SK-N-SH treated with all-trans-retinoic acid at 6 μM for 48 hours (cell line): ENCODE measurements at regions not wholly inside any gene's neighbourhood (a gene's known extent, or its start where the extent isn't known, plus 50 kb on each side); places are given as distances from the start of the nearest gene placed in this dataset.

Source experiments
- ATAC-seq: fragments of 200-7000 bp; cut with Tn5 transposase; 3 replicates; pipeline ENCODE4 v1.9.1; 2020; ENCODE audit warnings: mild to moderate bottlenecking, moderate library complexity
- ARNTL ChIP-seq: fragments of 450-650 bp; formaldehyde crosslinking; IDR thresholded peaks from 2 replicates; pipeline ENCODE4 v1.5.0; 2020; ENCODE audit warnings: low read depth, mild to moderate bottlenecking, moderate library complexity, borderline replicate concordance
- BACH2 ChIP-seq: fragments of 250-450 bp; sonication (Bioruptor Pico); IDR thresholded peaks from 2 replicates; pipeline ENCODE4 v1.9.0; 2021; ENCODE audit warnings: mild to moderate bottlenecking, borderline replicate concordance
- CSDC2 ChIP-seq: fragments of 250-450 bp; sonication (Bioruptor Pico); IDR thresholded peaks from 2 replicates; pipeline ENCODE4 v1.5.0; 2020; ENCODE audit warnings: mild to moderate bottlenecking, moderate library complexity
- ESRRG ChIP-seq: fragments of 250-450 bp; sonication (Bioruptor Pico); IDR thresholded peaks from 2 replicates; pipeline ENCODE4 v1.6.1; 2021; ENCODE audit warnings: mild to moderate bottlenecking
- ISL1 ChIP-seq: fragments of 250-450 bp; sonication (Bioruptor Pico); IDR thresholded peaks from 2 replicates; pipeline ENCODE4 v2.1.2; 2022; ENCODE audit warnings: mild to moderate bottlenecking, moderate library complexity
- OSR1 ChIP-seq: fragments of 250-450 bp; sonication (Bioruptor Pico); IDR thresholded peaks from 2 replicates; pipeline ENCODE4 v1.8.0; 2022; ENCODE audit warnings: moderate library complexity, mild to moderate bottlenecking, inconsistent platforms
- POU6F1 ChIP-seq: fragments of 250-450 bp; sonication (Bioruptor Pico); IDR thresholded peaks from 2 replicates; pipeline ENCODE4 v1.8.0; 2021; ENCODE audit warnings: low read depth, mild to moderate bottlenecking, moderate library complexity, borderline replicate concordance
- PPARA ChIP-seq: fragments of 250-450 bp; sonication (Bioruptor Pico); IDR thresholded peaks from 2 replicates; pipeline ENCODE4 v1.5.0; 2020; ENCODE audit warnings: mild to moderate bottlenecking, borderline replicate concordance
- RARB ChIP-seq: fragments of 250-450 bp; sonication (Bioruptor Pico); IDR thresholded peaks from 2 replicates; pipeline ENCODE4 v1.8.0; 2021; ENCODE audit warnings: mild to moderate bottlenecking, moderate library complexity
- SNAI2 ChIP-seq: fragments of 250-450 bp; sonication (Bioruptor Pico); IDR thresholded peaks from 2 replicates; pipeline ENCODE4 v1.5.0; 2020; ENCODE audit warnings: mild to moderate bottlenecking, moderate library complexity
- TCF4 ChIP-seq: fragments of 250-450 bp; sonication (Bioruptor Pico); IDR thresholded peaks from 2 replicates; pipeline ENCODE4 v1.8.0; 2021; ENCODE audit warnings: mild to moderate bottlenecking, moderate library complexity, borderline replicate concordance
- TOX ChIP-seq: fragments of 250-450 bp; sonication (Bioruptor Pico); IDR thresholded peaks from 2 replicates; pipeline ENCODE4 v1.8.0; 2021; ENCODE audit warnings: mild to moderate bottlenecking, moderate library complexity, borderline replicate concordance
- ZC3H10 ChIP-seq: fragments of 250-450 bp; sonication (Bioruptor Pico); IDR thresholded peaks from 2 replicates; pipeline ENCODE4 v1.5.1; 2021; ENCODE audit warnings: mild to moderate bottlenecking, moderate library complexity
- ZFP3 ChIP-seq: fragments of 250-450 bp; sonication (Bioruptor Pico); IDR thresholded peaks from 2 replicates; pipeline ENCODE4 v1.5.0; 2020; ENCODE audit warnings: mild to moderate bottlenecking, moderate library complexity
- ZFP30 ChIP-seq: fragments of 450-650 bp; formaldehyde crosslinking; IDR thresholded peaks from 2 replicates; pipeline ENCODE4 v1.5.0; 2022; ENCODE audit warnings: mild to moderate bottlenecking, moderate library complexity
- ZNF565 ChIP-seq: fragments of 450-650 bp; formaldehyde crosslinking; conservative IDR thresholded peaks from 2 replicates; pipeline ENCODE4 v1.5.0; 2020; ENCODE audit warnings: low read depth, mild to moderate bottlenecking, moderate library complexity
- ZNF70 ChIP-seq: fragments of 450-650 bp; formaldehyde crosslinking; IDR thresholded peaks from 2 replicates; pipeline ENCODE4 v1.5.0; 2020; ENCODE audit warnings: mild to moderate bottlenecking, moderate library complexity
- ZNF8 ChIP-seq: fragments of 450-650 bp; formaldehyde crosslinking; IDR thresholded peaks from 2 replicates; pipeline ENCODE4 v1.5.0; 2020; ENCODE audit warnings: mild to moderate bottlenecking, moderate library complexity
- TF ChIP-seq, protein P1 (sequence below): fragments of 250-450 bp; sonication (Bioruptor Pico); IDR thresholded peaks from 2 replicates; pipeline ENCODE4 v1.5.1; 2021; ENCODE audit warnings: mild to moderate bottlenecking, moderate library complexity
- TF ChIP-seq, protein P2 (sequence below): fragments of 250-450 bp; sonication (Bioruptor Pico); IDR thresholded peaks from 2 replicates; pipeline ENCODE4 v1.5.1; 2020; ENCODE audit warnings: low read depth, mild to moderate bottlenecking, moderate library complexity
- TF ChIP-seq, protein P3 (sequence below): fragments of 250-450 bp; sonication (Bioruptor Pico); IDR thresholded peaks from 2 replicates; pipeline ENCODE4 v1.8.0; 2020; ENCODE audit warnings: mild to moderate bottlenecking, moderate library complexity, borderline replicate concordance
- TF ChIP-seq, protein P4 (sequence below): fragments of 250-450 bp; sonication (Bioruptor Pico); IDR thresholded peaks from 2 replicates; pipeline ENCODE4 v1.5.0; 2020; ENCODE audit warnings: mild to moderate bottlenecking, moderate library complexity

GRCh38 chr2:49686897-49687442, 532.7 kb upstream of the FSHR start:
- TF ChIP-seq, protein P1, sequence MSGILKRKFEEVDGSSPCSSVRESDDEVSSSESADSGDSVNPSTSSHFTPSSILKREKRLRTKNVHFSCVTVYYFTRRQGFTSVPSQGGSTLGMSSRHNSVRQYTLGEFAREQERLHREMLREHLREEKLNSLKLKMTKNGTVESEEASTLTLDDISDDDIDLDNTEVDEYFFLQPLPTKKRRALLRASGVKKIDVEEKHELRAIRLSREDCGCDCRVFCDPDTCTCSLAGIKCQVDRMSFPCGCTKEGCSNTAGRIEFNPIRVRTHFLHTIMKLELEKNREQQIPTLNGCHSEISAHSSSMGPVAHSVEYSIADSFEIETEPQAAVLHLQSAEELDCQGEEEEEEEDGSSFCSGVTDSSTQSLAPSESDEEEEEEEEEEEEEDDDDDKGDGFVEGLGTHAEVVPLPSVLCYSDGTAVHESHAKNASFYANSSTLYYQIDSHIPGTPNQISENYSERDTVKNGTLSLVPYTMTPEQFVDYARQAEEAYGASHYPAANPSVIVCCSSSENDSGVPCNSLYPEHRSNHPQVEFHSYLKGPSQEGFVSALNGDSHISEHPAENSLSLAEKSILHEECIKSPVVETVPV (CRISPR knock-in tag), result no peak
- TF ChIP-seq RARB, result no peak
- no peak for TF ChIP-seq ZNF70 (CRISPR knock-in tag)
- TF ChIP-seq ESRRG (CRISPR knock-in tag), result no peak
- TF ChIP-seq, protein P2, sequence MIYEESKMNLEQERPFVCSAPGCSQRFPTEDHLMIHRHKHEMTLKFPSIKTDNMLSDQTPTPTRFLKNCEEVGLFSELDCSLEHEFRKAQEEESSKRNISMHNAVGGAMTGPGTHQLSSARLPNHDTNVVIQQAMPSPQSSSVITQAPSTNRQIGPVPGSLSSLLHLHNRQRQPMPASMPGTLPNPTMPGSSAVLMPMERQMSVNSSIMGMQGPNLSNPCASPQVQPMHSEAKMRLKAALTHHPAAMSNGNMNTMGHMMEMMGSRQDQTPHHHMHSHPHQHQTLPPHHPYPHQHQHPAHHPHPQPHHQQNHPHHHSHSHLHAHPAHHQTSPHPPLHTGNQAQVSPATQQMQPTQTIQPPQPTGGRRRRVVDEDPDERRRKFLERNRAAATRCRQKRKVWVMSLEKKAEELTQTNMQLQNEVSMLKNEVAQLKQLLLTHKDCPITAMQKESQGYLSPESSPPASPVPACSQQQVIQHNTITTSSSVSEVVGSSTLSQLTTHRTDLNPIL (CRISPR knock-in tag), result no peak
- TF ChIP-seq CSDC2 (CRISPR knock-in tag), result no peak
- no peak for TF ChIP-seq POU6F1 (CRISPR knock-in tag)
- TF ChIP-seq ARNTL (CRISPR knock-in tag), result no peak
- no peak for TF ChIP-seq ISL1 (CRISPR knock-in tag)
- TF ChIP-seq PPARA, result no peak
- no peak for TF ChIP-seq OSR1 (CRISPR knock-in tag)
- no peak for TF ChIP-seq TCF4
- TF ChIP-seq, protein P3, sequence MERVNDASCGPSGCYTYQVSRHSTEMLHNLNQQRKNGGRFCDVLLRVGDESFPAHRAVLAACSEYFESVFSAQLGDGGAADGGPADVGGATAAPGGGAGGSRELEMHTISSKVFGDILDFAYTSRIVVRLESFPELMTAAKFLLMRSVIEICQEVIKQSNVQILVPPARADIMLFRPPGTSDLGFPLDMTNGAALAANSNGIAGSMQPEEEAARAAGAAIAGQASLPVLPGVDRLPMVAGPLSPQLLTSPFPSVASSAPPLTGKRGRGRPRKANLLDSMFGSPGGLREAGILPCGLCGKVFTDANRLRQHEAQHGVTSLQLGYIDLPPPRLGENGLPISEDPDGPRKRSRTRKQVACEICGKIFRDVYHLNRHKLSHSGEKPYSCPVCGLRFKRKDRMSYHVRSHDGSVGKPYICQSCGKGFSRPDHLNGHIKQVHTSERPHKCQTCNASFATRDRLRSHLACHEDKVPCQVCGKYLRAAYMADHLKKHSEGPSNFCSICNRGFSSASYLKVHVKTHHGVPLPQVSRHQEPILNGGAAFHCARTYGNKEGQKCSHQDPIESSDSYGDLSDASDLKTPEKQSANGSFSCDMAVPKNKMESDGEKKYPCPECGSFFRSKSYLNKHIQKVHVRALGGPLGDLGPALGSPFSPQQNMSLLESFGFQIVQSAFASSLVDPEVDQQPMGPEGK, result no peak
- no peak for TF ChIP-seq ZFP3 (CRISPR knock-in tag)
- no peak for TF ChIP-seq ZC3H10 (CRISPR knock-in tag)
- TF ChIP-seq, protein P4, sequence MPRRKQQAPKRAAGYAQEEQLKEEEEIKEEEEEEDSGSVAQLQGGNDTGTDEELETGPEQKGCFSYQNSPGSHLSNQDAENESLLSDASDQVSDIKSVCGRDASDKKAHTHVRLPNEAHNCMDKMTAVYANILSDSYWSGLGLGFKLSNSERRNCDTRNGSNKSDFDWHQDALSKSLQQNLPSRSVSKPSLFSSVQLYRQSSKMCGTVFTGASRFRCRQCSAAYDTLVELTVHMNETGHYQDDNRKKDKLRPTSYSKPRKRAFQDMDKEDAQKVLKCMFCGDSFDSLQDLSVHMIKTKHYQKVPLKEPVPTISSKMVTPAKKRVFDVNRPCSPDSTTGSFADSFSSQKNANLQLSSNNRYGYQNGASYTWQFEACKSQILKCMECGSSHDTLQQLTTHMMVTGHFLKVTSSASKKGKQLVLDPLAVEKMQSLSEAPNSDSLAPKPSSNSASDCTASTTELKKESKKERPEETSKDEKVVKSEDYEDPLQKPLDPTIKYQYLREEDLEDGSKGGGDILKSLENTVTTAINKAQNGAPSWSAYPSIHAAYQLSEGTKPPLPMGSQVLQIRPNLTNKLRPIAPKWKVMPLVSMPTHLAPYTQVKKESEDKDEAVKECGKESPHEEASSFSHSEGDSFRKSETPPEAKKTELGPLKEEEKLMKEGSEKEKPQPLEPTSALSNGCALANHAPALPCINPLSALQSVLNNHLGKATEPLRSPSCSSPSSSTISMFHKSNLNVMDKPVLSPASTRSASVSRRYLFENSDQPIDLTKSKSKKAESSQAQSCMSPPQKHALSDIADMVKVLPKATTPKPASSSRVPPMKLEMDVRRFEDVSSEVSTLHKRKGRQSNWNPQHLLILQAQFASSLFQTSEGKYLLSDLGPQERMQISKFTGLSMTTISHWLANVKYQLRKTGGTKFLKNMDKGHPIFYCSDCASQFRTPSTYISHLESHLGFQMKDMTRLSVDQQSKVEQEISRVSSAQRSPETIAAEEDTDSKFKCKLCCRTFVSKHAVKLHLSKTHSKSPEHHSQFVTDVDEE, result no peak
- no peak for TF ChIP-seq ZFP30 (CRISPR knock-in tag)
- TF ChIP-seq ZNF565, result no peak
- no peak for TF ChIP-seq TOX
- no peak for TF ChIP-seq ZNF8 (CRISPR knock-in tag)
- TF ChIP-seq, all 23 proteins: peak for 0
- no peak for ATAC-seq

DNA sequence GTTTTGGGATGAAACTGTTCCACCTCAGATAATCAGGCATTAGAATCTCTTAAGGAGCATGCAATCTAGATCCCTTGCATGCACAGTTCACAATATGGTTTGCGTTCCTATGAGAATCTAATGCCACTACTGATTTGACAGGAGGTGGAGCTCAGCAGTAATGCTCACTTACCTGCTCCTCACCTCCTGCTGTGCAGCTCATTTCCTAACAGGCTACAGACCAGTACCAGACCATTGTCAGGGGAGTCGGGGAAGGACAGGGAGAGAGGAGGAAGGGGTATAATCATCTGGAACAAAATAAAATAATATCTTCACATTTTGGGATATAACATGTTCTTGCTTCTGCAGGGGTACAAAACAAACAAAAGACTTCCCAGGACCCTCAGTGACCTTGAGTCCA, 532.0 kb upstream of the FSHR start:
- no peak for TF ChIP-seq CSDC2 (CRISPR knock-in tag)
- no peak for TF ChIP-seq TCF4
- TF ChIP-seq, all 23 proteins: peak for 0
- ATAC-seq, result no peak

GRCh38 chr2:49677227-49677626, 522.9 kb upstream of the FSHR start:
- no peak for ATAC-seq
- TF ChIP-seq TCF4 (no peak), ISL1 (CRISPR knock-in tag) (no peak), SNAI2 (CRISPR knock-in tag) (no peak), TOX (no peak), ZFP3 (CRISPR knock-in tag) (no peak), ZFP30 (CRISPR knock-in tag) (no peak), BACH2 (CRISPR knock-in tag) (no peak)
- TF ChIP-seq, protein P4, result no peak
- TF ChIP-seq, protein P1 (CRISPR knock-in tag), result no peak
- TF ChIP-seq, protein P2 (CRISPR knock-in tag), result no peak
